Hepatocyte (in vitro differentiated cells): ENCODE measurements at regions not wholly inside any gene's neighbourhood (a gene's known extent, or its start where the extent isn't known, plus 50 kb on each side); places are given as distances from the start of the nearest gene placed in this dataset.

Experiments
- CTCF ChIP-seq: fragments of 200-600 bp; sonication (generic); IDR thresholded peaks from 2 replicates; pipeline ENCODE4 v1.5.1; 2016; ENCODE audit warnings: antibody characterized with exemption, mild to moderate bottlenecking; ENCODE audit not compliant: poor library complexity
- EZH2phosphoT487 ChIP-seq: fragments of 200-600 bp; sonication (generic); IDR thresholded peaks from one replicate; pipeline ENCODE4 v1.6.1; 2018; ENCODE audit warnings: antibody characterized with exemption, mild to moderate bottlenecking, low read depth, moderate library complexity; ENCODE audit not compliant: unreplicated experiment, severe bottlenecking

GRCh38 chr18:40314199-40314598, 1640.8 kb upstream of the PIK3C3 start:
- TF ChIP-seq EZH2phosphoT487 (no peak), CTCF (no peak)
